ENCODE measurements at regions not wholly inside any gene's neighbourhood (a gene's known extent, or its start where the extent isn't known, plus 50 kb on each side); places are given as distances from the start of the nearest gene placed in this dataset.

GRCh38 chr10:83357627-83358026, 781.7 kb upstream of the GHITM start:
- no peak for DNase-seq (ENCODE audit: low read depth in 3 of 3)

GRCh38 chr10:83367036-83367435, 772.3 kb upstream of the GHITM start:
- DNase-seq (ENCODE audit: low read depth in 3 of 3), result no peak

GRCh38 chr10:83371696-83372490, 767.4 kb upstream of the GHITM start:
- DNase-seq (ENCODE audit: low read depth in 3 of 3), result no peak

GRCh38 chr10:83372646-83373045, 766.7 kb upstream of the GHITM start:
- DNase-seq (ENCODE audit: low read depth in 3 of 3), result no peak

GRCh38 chr10:83373671-83374070, 765.6 kb upstream of the GHITM start:
- DNase-seq (ENCODE audit: low read depth in 3 of 3), result no peak

GRCh38 chr10:83374741-83375140, 764.6 kb upstream of the GHITM start:
- no peak for DNase-seq (ENCODE audit: low read depth in 3 of 3)

GRCh38 chr10:83375274-83375673, 764.0 kb upstream of the GHITM start:
- DNase-seq (ENCODE audit: low read depth in 3 of 3), result no peak

GRCh38 chr10:83397806-83398205, 741.5 kb upstream of the GHITM start:
- DNase-seq (ENCODE audit: low read depth in 3 of 3), result no peak

GRCh38 chr10:83410570-83410969, 728.7 kb upstream of the GHITM start:
- no peak for DNase-seq (ENCODE audit: low read depth in 3 of 3)

GRCh38 chr10:83425306-83425705, 714.0 kb upstream of the GHITM start:
- no peak for DNase-seq (ENCODE audit: low read depth in 3 of 3)

- DNase-seq (ENCODE audit: low read depth in 3 of 3), result no peak
These were observed 712.2 kb upstream of the GHITM start for GRCh38 chr10:83427101-83427500.

GRCh38 chr10:83432261-83433045, 706.9 kb upstream of the GHITM start:
- no peak for DNase-seq (ENCODE audit: low read depth in 3 of 3)

- DNase-seq (ENCODE audit: low read depth in 3 of 3), result no peak
These were observed 705.6 kb upstream of the GHITM start for GRCh38 chr10:83433705-83434104.

GRCh38 chr10:83448013-83448412, 691.3 kb upstream of the GHITM start:
- no peak for DNase-seq (ENCODE audit: low read depth in 3 of 3)

GRCh38 chr10:83458611-83459010, 680.7 kb upstream of the GHITM start:
- DNase-seq (ENCODE audit: low read depth in 3 of 3), result no peak

GRCh38 chr10:83459124-83459523, 680.2 kb upstream of the GHITM start:
- DNase-seq (ENCODE audit: low read depth in 3 of 3), result no peak

- no peak for DNase-seq (ENCODE audit: low read depth in 3 of 3)
These were observed 669.5 kb upstream of the GHITM start for GRCh38 chr10:83469728-83470331.

- no peak for DNase-seq (ENCODE audit: low read depth in 3 of 3)
These were observed 663.1 kb upstream of the GHITM start for GRCh38 chr10:83476211-83476610.

- no peak for DNase-seq (ENCODE audit: low read depth in 3 of 3)
These were observed 650.1 kb upstream of the GHITM start for GRCh38 chr10:83489161-83489560.

- no peak for DNase-seq (ENCODE audit: low read depth in 3 of 3)
These were observed 647.3 kb upstream of the GHITM start for GRCh38 chr10:83492004-83492403.

- no peak for DNase-seq (ENCODE audit: low read depth in 3 of 3)
These were observed 626.6 kb upstream of the GHITM start for GRCh38 chr10:83512681-83513080.

GRCh38 chr10:83515001-83515400, 624.3 kb upstream of the GHITM start:
- DNase-seq (ENCODE audit: low read depth in 3 of 3), result no peak

GRCh38 chr10:83516788-83517187, 622.5 kb upstream of the GHITM start:
- DNase-seq (ENCODE audit: low read depth in 3 of 3), result no peak
